HG03064 (cell line): ENCODE measurements at regions not wholly inside any gene's neighbourhood (a gene's known extent, or its start where the extent isn't known, plus 50 kb on each side); places are given as distances from the start of the nearest gene placed in this dataset.
A peak's percentile ranks its signal among the peaks of the same experiment; 100 is the strongest.

Experiments used
- ATAC-seq: cut with Tn5 transposase; IDR thresholded peaks from one replicate; pipeline ENCODE4 v1.9.1; 2021; ENCODE audit warnings: low read depth; ENCODE audit not compliant: unreplicated experiment

DNA sequence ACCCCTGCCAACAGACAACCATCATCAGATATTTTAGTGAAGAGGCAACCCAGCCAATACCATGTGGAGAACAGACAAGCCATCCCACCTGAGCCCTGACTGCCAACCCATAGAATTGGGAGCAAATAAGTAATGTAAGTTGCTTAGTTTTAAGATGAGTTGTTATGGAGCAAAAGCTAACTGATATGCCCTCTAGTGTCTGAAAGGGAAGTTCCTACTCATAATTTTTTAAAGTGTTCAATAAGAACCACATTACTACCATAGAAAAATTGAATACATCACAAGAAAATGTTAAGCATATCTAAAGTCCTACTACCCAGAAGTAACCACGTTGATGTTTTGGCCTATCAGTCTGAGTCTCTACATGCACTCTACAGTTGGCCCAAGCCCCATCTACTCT is 50.8 kb upstream of the SLC36A4 start:
- no peak for ATAC-seq

- no peak for ATAC-seq
Measured at GRCh38 chr11:93249459-93250220, 51.8 kb upstream of the SLC36A4 start.

DNA sequence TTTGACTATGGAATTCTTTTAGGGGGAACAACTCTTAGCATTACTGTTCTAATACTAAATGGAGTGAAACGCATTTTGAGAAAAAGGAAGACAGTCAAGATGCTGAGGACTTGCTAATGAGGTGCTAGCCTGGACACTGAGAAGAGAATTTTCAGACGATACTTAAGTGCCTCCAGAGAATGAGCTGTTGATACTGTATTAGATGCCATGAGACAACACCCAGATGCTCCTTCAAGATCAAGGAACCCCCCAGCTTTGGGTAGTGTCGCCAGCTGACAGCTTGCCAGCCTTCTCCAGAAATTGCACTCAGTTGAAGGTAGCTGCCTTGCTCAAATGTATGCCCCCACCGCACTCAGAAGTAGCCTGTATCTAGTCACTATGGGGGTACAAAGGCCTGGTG is 52.5 kb upstream of the SLC36A4 start:
- ATAC-seq = no peak

- no peak for ATAC-seq
Measured at GRCh38 chr11:93251922-93252321, 54.1 kb upstream of the SLC36A4 start.

GRCh38 chr11:93253111-93253510 is 55.3 kb upstream of the SLC36A4 start:
- no peak for ATAC-seq

GRCh38 chr11:93256623-93257022 is 58.8 kb upstream of the SLC36A4 start:
- no peak for ATAC-seq

DNA sequence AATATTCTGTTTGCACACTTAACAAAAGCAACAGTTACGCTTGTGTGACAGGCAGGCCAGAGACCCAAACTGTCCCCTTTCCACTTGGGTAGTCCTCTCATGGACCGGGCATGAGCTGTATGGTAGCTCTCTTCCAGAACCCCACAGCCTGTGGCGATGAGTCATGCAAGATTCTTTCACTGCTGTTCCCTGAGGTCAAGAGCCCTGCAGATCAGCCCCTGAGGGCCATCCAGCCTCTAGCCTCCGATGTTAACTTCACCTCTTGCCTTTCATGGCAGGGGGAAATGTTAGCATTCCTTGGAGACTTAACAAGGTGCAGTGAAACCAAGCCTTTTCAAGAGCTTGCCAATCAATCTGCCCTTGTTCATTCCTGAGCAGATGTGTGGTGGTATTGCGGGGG is 63.2 kb upstream of the DEUP1 start:
- ATAC-seq = no peak

DNA sequence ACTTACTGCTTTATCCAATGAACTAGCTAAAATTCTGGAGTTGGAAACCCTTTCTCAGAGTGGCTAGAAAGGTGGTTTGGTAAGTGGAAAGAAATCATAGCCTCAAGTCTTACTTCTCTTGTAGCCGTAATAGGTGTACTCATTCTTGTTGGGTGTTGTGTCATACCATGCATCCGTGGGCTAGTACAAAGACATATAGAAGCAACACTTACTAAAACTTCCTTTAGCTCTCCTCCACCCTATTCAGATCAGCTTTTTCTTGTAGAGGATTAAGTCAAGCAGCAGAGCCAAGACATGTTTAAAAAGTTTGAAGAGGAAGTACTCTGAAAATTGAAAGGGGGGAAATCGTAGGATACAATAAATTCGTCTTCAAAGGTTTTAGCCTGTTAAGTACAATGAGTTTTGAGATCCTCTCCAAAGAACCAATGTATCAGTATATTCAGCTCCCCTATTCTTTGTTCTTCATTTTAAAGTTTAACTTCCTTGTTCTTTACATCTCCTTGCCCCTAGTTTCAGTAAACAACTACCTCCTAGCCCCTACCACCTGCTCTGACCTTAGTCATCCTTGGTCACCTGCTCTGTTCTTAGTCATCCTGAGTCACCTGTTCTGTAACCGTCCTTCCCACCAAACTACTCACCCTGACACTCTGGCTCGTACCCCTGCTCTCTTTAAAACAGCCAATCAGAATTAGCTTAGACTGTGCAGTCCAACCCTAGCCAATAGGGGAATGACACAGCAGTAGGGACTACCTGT is 62.1 kb upstream of the DEUP1 start:
- ATAC-seq = no peak

GRCh38 chr11:93271596-93271995 is 58.9 kb upstream of the DEUP1 start:
- no peak for ATAC-seq

DNA sequence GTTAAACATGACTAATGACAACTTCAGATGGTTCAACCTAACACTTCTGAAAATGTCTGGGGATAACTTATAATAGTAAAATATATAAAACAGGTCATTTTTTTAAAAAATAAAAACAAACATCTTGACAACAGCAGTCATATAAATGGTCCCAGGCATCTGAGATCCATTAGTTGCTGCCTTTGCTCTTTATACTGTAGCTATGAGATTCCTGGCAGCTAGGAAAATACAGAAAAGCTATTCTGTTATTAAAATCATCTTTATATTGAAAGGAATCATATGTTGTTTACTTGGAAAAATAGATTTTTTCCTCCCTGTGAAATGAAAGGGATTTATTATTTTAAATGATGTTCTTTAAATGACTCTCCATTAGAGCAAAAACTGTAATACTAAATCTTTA is 55.7 kb upstream of the DEUP1 start:
- no peak for ATAC-seq

DNA sequence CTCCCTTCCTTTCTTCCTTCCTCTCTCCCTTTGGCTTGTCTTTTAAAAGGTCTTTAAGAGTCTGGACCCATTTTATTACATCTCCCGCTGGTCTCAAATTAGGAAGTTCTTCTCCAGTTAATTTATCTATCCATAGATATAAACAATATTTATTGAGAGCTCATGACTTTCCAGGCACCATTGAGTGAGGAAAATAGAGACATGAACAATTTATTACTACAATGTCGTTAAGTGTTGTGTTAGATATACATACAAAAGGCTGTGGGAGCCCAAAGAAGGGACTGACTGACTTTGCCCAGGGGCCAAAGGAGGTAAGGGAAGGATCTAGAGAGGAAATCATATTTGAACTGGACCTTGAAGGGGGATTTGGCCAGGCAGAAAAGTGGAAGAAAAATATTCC is 51.6 kb upstream of the DEUP1 start:
- ATAC-seq = no peak

GRCh38 chr11:93279851-93280347 is 50.6 kb upstream of the DEUP1 start:
- ATAC-seq = peak; percentile 89
